ENCODE measurements at regions not wholly inside any gene's neighbourhood (a gene's known extent, or its start where the extent isn't known, plus 50 kb on each side); places are given as distances from the start of the nearest gene placed in this dataset.

GRCh38 chr2:9770308-9771100 lies 72.8 kb upstream of the TAF1B start:
- H3K4me3 ChIP-seq (ENCODE audit: insufficient read length, low read depth) = no peak overlapping the region
- peaks cover 3% of the 10 kb centered on the region for H3K27me3 ChIP-seq (ENCODE audit: insufficient read depth, insufficient read length)
- H3K4me1 ChIP-seq (ENCODE audit: insufficient read depth, insufficient read length) = peaks cover 44% of the 10 kb centered on the region
- TF ChIP-seq YY1 (IDR thresholded peaks at IDR 0.05; ENCODE audit: insufficient read depth, insufficient read length) (no peak), SUZ12 (IDR thresholded peaks at IDR 0.05; ENCODE audit: extremely low read depth, insufficient read depth, insufficient read length) (no peak), ZNF274 (IDR thresholded peaks at IDR 0.05; ENCODE audit: low read depth, low read length) (no peak)
- H3K9ac ChIP-seq (ENCODE audit: insufficient read length, low read depth) = peak overlapping the region; percentile 21
- H3K36me3 ChIP-seq (ENCODE audit: insufficient read depth, insufficient read length, low read length) = no peaks in the 10 kb centered on the region
- no peaks in the 10 kb centered on the region for H3K9me3 ChIP-seq (ENCODE audit: insufficient read depth, low read length)
- peak; percentile 74 for DNase-seq (ENCODE audit: low read depth, low spot score)

DNA sequence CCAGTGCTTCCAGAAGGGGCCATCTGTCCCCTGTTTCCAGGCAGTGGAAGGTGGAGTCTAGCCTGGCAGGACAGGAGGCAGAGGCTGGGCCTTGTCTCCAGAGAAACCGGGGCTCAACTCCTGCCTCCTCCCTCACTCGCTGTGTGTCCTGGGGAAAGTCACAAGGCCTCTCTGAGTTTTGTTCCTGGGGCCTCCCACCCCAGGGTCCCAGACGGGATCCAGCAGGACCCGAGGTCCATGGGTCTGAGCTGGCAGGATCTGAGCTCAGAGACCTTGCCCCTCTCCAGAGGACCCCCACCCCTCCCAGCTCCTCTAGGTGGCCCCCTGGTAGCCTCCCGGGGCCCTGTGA lies 72.2 kb upstream of the TAF1B start:
- Histone ChIP-seq H3K4me1 (ENCODE audit: insufficient read depth, insufficient read length) (peaks cover 40% of the 10 kb centered on the region), H3K9ac (ENCODE audit: insufficient read length, low read depth) (peak overlapping the region; percentile 6), H3K9me3 (ENCODE audit: insufficient read depth, low read length) (no peaks in the 10 kb centered on the region), H3K27me3 (ENCODE audit: insufficient read depth, insufficient read length) (peaks cover 3% of the 10 kb centered on the region), H3K36me3 (ENCODE audit: insufficient read depth, insufficient read length, low read length) (no peaks in the 10 kb centered on the region), H3K4me3 (ENCODE audit: insufficient read length, low read depth) (no peak overlapping the region)
- TF ChIP-seq YY1 (IDR thresholded peaks at IDR 0.05; ENCODE audit: insufficient read depth, insufficient read length) (no peak), ZNF274 (IDR thresholded peaks at IDR 0.05; ENCODE audit: low read depth, low read length) (no peak), SUZ12 (IDR thresholded peaks at IDR 0.05; ENCODE audit: extremely low read depth, insufficient read depth, insufficient read length) (no peak)
- no peak for DNase-seq (ENCODE audit: low read depth, low spot score)

DNA sequence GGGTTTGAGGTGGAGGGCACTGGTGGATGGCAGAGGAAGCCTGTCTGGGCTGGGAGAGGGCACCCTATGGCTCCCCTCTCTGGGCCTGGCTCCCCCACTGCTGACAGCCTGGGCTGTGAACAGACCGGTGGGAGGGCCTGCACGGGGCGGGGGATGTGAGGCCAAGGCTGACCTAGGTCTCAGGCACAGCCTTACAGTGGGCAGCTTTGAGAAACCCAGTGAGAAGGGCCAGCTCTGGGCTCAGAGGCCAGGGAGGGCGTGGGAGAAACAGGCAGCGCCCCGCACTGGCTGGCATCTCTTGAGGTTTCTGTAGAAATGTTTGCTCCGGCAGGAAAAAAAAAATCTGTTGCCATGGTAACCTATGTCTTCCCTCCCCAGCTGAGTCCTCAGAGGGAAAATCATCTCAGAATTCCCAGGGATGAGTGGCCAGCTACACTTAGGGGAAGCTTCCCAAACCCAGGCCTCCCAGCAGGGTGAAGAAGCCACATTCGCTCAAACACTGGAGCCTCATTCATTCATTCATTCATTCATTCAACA lies 71.7 kb upstream of the TAF1B start:
- no peak for DNase-seq (ENCODE audit: low read depth, low spot score)
- Histone ChIP-seq H3K36me3 (ENCODE audit: insufficient read depth, insufficient read length, low read length) (no peaks in the 10 kb centered on the region), H3K27me3 (ENCODE audit: insufficient read depth, insufficient read length) (peaks cover 3% of the 10 kb centered on the region), H3K4me3 (ENCODE audit: insufficient read length, low read depth) (no peak overlapping the region), H3K4me1 (ENCODE audit: insufficient read depth, insufficient read length) (peaks cover 38% of the 10 kb centered on the region), H3K9ac (ENCODE audit: insufficient read length, low read depth) (no peak overlapping the region), H3K9me3 (ENCODE audit: insufficient read depth, low read length) (no peaks in the 10 kb centered on the region)
- TF ChIP-seq YY1 (IDR thresholded peaks at IDR 0.05; ENCODE audit: insufficient read depth, insufficient read length) (no peak), SUZ12 (IDR thresholded peaks at IDR 0.05; ENCODE audit: extremely low read depth, insufficient read depth, insufficient read length) (no peak), ZNF274 (IDR thresholded peaks at IDR 0.05; ENCODE audit: low read depth, low read length) (no peak)

- H3K4me1 ChIP-seq (ENCODE audit: insufficient read depth, insufficient read length) = peaks cover 38% of the 10 kb centered on the region
- DNase-seq (ENCODE audit: low read depth, low spot score) = no peak
- H3K27me3 ChIP-seq (ENCODE audit: insufficient read depth, insufficient read length) = peaks cover 3% of the 10 kb centered on the region
- no peaks in the 10 kb centered on the region for H3K9me3 ChIP-seq (ENCODE audit: insufficient read depth, low read length)
- no peak for TF ChIP-seq SUZ12 (IDR thresholded peaks at IDR 0.05; ENCODE audit: extremely low read depth, insufficient read depth, insufficient read length)
- no peak for TF ChIP-seq ZNF274 (IDR thresholded peaks at IDR 0.05; ENCODE audit: low read depth, low read length)
- no peak for TF ChIP-seq YY1 (IDR thresholded peaks at IDR 0.05; ENCODE audit: insufficient read depth, insufficient read length)
- H3K9ac ChIP-seq (ENCODE audit: insufficient read length, low read depth) = no peak overlapping the region
- no peaks in the 10 kb centered on the region for H3K36me3 ChIP-seq (ENCODE audit: insufficient read depth, insufficient read length, low read length)
- no peak overlapping the region for H3K4me3 ChIP-seq (ENCODE audit: insufficient read length, low read depth)
Observed at GRCh38 chr2:9772035-9772998, 71.0 kb upstream of the TAF1B start.

- H3K4me3 ChIP-seq (ENCODE audit: insufficient read length, low read depth) = no peak overlapping the region
- peaks cover 3% of the 10 kb centered on the region for H3K27me3 ChIP-seq (ENCODE audit: insufficient read depth, insufficient read length)
- peaks cover 36% of the 10 kb centered on the region for H3K4me1 ChIP-seq (ENCODE audit: insufficient read depth, insufficient read length)
- no peak overlapping the region for H3K9ac ChIP-seq (ENCODE audit: insufficient read length, low read depth)
- DNase-seq (ENCODE audit: low read depth, low spot score) = no peak
- H3K9me3 ChIP-seq (ENCODE audit: insufficient read depth, low read length) = no peaks in the 10 kb centered on the region
- no peak for TF ChIP-seq SUZ12 (IDR thresholded peaks at IDR 0.05; ENCODE audit: extremely low read depth, insufficient read depth, insufficient read length)
- TF ChIP-seq ZNF274 (IDR thresholded peaks at IDR 0.05; ENCODE audit: low read depth, low read length) = no peak
- no peak for TF ChIP-seq YY1 (IDR thresholded peaks at IDR 0.05; ENCODE audit: insufficient read depth, insufficient read length)
- H3K36me3 ChIP-seq (ENCODE audit: insufficient read depth, insufficient read length, low read length) = no peaks in the 10 kb centered on the region
Observed at GRCh38 chr2:9772999-9773902, 70.0 kb upstream of the TAF1B start.

- no peak for DNase-seq (ENCODE audit: low read depth, low spot score)
- H3K9ac ChIP-seq (ENCODE audit: insufficient read length, low read depth) = no peak overlapping the region
- no peaks in the 10 kb centered on the region for H3K9me3 ChIP-seq (ENCODE audit: insufficient read depth, low read length)
- no peak for TF ChIP-seq YY1 (IDR thresholded peaks at IDR 0.05; ENCODE audit: insufficient read depth, insufficient read length)
- TF ChIP-seq SUZ12 (IDR thresholded peaks at IDR 0.05; ENCODE audit: extremely low read depth, insufficient read depth, insufficient read length) = no peak
- no peak for TF ChIP-seq ZNF274 (IDR thresholded peaks at IDR 0.05; ENCODE audit: low read depth, low read length)
- H3K27me3 ChIP-seq (ENCODE audit: insufficient read depth, insufficient read length) = peaks cover 3% of the 10 kb centered on the region
- H3K4me3 ChIP-seq (ENCODE audit: insufficient read length, low read depth) = no peak overlapping the region
- peaks cover 32% of the 10 kb centered on the region for H3K4me1 ChIP-seq (ENCODE audit: insufficient read depth, insufficient read length)
- no peaks in the 10 kb centered on the region for H3K36me3 ChIP-seq (ENCODE audit: insufficient read depth, insufficient read length, low read length)
Observed at GRCh38 chr2:9773903-9774239, 69.4 kb upstream of the TAF1B start.

Measured in NT2/D1 (cell line).